Astrocyte of the spinal cord (primary cell): ENCODE measurements at regions not wholly inside any gene's neighbourhood (a gene's known extent, or its start where the extent isn't known, plus 50 kb on each side); places are given as distances from the start of the nearest gene placed in this dataset.

Experiments
- DNase-seq: peaks from one replicate; pipeline ENCODE4 v3.0.0; 2011; ENCODE audit warnings: low read depth, low spot score
- H3K4me3 ChIP-seq: 2 replicates; pipeline ENCODE4 v1.5.1; 2011; ENCODE audit warnings: low read depth, mild to moderate bottlenecking, low read length, moderate library complexity
- in situ Hi-C: cut with HindIII; loops from 2 replicates; pipeline ENCODE4 v1.10.0; 2017; ENCODE audit warnings: low sequenced_read_pairs
- TF ChIP-seq, protein P1 (sequence below): IDR thresholded peaks from 2 replicates; pipeline ENCODE4 v1.5.1; 2012; ENCODE audit warnings: low read depth, mild to moderate bottlenecking, low read length, inconsistent platforms

- DNase-seq, result peak; percentile 41
- in situ Hi-C loops, result no loop called here
- TF ChIP-seq, protein P1, sequence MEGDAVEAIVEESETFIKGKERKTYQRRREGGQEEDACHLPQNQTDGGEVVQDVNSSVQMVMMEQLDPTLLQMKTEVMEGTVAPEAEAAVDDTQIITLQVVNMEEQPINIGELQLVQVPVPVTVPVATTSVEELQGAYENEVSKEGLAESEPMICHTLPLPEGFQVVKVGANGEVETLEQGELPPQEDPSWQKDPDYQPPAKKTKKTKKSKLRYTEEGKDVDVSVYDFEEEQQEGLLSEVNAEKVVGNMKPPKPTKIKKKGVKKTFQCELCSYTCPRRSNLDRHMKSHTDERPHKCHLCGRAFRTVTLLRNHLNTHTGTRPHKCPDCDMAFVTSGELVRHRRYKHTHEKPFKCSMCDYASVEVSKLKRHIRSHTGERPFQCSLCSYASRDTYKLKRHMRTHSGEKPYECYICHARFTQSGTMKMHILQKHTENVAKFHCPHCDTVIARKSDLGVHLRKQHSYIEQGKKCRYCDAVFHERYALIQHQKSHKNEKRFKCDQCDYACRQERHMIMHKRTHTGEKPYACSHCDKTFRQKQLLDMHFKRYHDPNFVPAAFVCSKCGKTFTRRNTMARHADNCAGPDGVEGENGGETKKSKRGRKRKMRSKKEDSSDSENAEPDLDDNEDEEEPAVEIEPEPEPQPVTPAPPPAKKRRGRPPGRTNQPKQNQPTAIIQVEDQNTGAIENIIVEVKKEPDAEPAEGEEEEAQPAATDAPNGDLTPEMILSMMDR, result no peak
- H3K4me3 ChIP-seq, result no peak overlapping the region
Measured at GRCh38 chr6:98579941-98580340, 254.4 kb upstream of the POU3F2 start.

GRCh38 chr6:98581705-98582104 is 252.7 kb upstream of the POU3F2 start:
- TF ChIP-seq, protein P1, result no peak

GRCh38 chr6:98583506-98583905 is 250.9 kb upstream of the POU3F2 start:
- no peak for DNase-seq
- in situ Hi-C loops, result no loop called here
- TF ChIP-seq, protein P1, result no peak
- no peak overlapping the region for H3K4me3 ChIP-seq

More at GRCh38 chr6:98581705-98582104, 252.7 kb upstream of the POU3F2 start:
- in situ Hi-C loops, result no loop called here
- peak; percentile 18 for DNase-seq
- no peak overlapping the region for H3K4me3 ChIP-seq

- in situ Hi-C loops, result no loop called here
- H3K4me3 ChIP-seq, result no peak overlapping the region
- TF ChIP-seq, protein P1, result no peak
- DNase-seq, result no peak
Measured at GRCh38 chr6:98586163-98586562, 248.2 kb upstream of the POU3F2 start.

GRCh38 chr6:98587555-98587954 is 246.8 kb upstream of the POU3F2 start:
- in situ Hi-C loops, result no loop called here
- TF ChIP-seq, protein P1, result no peak
- DNase-seq, result no peak
- H3K4me3 ChIP-seq, result no peak overlapping the region

GRCh38 chr6:98589536-98589935 is 244.8 kb upstream of the POU3F2 start:
- H3K4me3 ChIP-seq, result no peak overlapping the region
- no peak for DNase-seq
- in situ Hi-C loops, result no loop called here
- TF ChIP-seq, protein P1, result no peak
